Lower leg skin (tissue), 3 donors: ENCODE measurements at regions not wholly inside any gene's neighbourhood (a gene's known extent, or its start where the extent isn't known, plus 50 kb on each side); places are given as distances from the start of the nearest gene placed in this dataset.

Experiments
- CTCF ChIP-seq, 3 donors: fragments of 450-650 bp; IDR thresholded peaks; one replicate each; pipeline ENCODE4 v1.5.1; 2016; ENCODE audit warnings: antibody characterized with exemption in 3 of 3, mild to moderate bottlenecking in 3 of 3, moderate library complexity in 2 of 3
- POLR2A ChIP-seq, 2 donors: fragments of 450-650 bp; IDR thresholded peaks; one replicate each; pipeline ENCODE4 v1.6.1; 2016 to 2017; ENCODE audit warnings: antibody characterized with exemption in 2 of 2, mild to moderate bottlenecking in 1 of 2, moderate library complexity in 1 of 2

GRCh38 chr7:68509603-68510002 is 1088.7 kb upstream of the AUTS2 start:
- TF ChIP-seq CTCF (IDR thresholded peaks at IDR 0.05), result no peak
- TF ChIP-seq POLR2A (IDR thresholded peaks at IDR 0.05), result no peak
